ENCODE measurements at regions not wholly inside any gene's neighbourhood (a gene's known extent, or its start where the extent isn't known, plus 50 kb on each side); places are given as distances from the start of the nearest gene placed in this dataset.

- TF ChIP-seq, protein P1, sequence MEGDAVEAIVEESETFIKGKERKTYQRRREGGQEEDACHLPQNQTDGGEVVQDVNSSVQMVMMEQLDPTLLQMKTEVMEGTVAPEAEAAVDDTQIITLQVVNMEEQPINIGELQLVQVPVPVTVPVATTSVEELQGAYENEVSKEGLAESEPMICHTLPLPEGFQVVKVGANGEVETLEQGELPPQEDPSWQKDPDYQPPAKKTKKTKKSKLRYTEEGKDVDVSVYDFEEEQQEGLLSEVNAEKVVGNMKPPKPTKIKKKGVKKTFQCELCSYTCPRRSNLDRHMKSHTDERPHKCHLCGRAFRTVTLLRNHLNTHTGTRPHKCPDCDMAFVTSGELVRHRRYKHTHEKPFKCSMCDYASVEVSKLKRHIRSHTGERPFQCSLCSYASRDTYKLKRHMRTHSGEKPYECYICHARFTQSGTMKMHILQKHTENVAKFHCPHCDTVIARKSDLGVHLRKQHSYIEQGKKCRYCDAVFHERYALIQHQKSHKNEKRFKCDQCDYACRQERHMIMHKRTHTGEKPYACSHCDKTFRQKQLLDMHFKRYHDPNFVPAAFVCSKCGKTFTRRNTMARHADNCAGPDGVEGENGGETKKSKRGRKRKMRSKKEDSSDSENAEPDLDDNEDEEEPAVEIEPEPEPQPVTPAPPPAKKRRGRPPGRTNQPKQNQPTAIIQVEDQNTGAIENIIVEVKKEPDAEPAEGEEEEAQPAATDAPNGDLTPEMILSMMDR (IDR thresholded peaks at IDR 0.05 in 8 of 11, conservative IDR thresholded peaks at IDR 0.05 in 3 of 11), result no peak
- TF ChIP-seq POLR2AphosphoS5 (IDR thresholded peaks at IDR 0.05) (no peak), POLR2A (IDR thresholded peaks at IDR 0.05) (no peak)
Measured at GRCh38 chr16:59370717-59371116, 636.6 kb upstream of the GOT2 start.
